OCI-LY3 (cell line): ENCODE measurements at regions not wholly inside any gene's neighbourhood (a gene's known extent, or its start where the extent isn't known, plus 50 kb on each side); places are given as distances from the start of the nearest gene placed in this dataset.

Experiments used
- CTCF ChIP-seq: fragments of 200-600, 300-600 bp; sonication (generic); IDR thresholded peaks from 2 replicates; pipeline ENCODE4 v1.5.1; 2014; ENCODE audit warnings: antibody characterized with exemption, low read length, low read depth
- EZH2phosphoT487 ChIP-seq: fragments of 200-600 bp; shearing (Covaris generic); IDR thresholded peaks from 2 replicates; pipeline ENCODE4 v1.6.1; 2018; ENCODE audit warnings: antibody characterized with exemption, mixed run types, low read depth

GRCh38 chr14:84127495-84127894 is 1402.4 kb upstream of the FLRT2 start:
- no peak for TF ChIP-seq CTCF
- TF ChIP-seq EZH2phosphoT487 = no peak
